ENCODE measurements at regions not wholly inside any gene's neighbourhood (a gene's known extent, or its start where the extent isn't known, plus 50 kb on each side); places are given as distances from the start of the nearest gene placed in this dataset.

DNA sequence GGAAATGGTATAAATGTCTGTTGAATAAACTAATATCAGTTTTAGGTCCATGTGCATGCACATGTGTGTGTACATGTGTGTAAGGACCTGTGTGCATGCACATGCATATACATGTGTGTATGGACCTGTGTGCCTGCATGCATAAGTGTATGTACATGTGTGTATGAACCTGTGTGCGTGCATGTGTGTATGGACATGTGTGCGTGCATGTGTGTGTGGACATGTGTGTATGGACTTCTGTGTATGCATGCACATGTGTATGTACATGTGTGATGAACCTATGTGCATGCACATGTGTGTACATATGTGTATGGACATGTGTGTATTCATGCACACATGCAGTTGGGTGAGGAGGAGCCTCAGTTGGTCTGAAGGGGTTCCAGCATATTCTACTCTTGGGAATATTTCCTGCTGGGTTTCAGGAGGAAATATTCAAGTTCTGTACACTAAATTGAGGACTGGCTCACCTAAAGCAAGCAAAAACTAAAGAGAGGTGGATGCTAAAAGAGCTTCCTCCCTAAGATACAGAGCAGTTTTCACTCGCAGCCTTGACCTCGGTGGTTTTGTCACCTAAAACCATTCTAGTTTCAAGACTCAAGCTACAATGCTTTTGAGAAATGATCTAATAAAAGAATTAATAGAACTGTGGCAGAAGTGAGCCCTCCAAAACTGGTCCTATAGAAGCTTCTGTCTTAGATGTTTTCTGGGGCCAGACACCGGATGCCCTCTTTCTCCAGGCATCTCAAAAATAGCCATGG is 742.8 kb downstream of the MAFB start:
- TF ChIP-seq, protein P1, sequence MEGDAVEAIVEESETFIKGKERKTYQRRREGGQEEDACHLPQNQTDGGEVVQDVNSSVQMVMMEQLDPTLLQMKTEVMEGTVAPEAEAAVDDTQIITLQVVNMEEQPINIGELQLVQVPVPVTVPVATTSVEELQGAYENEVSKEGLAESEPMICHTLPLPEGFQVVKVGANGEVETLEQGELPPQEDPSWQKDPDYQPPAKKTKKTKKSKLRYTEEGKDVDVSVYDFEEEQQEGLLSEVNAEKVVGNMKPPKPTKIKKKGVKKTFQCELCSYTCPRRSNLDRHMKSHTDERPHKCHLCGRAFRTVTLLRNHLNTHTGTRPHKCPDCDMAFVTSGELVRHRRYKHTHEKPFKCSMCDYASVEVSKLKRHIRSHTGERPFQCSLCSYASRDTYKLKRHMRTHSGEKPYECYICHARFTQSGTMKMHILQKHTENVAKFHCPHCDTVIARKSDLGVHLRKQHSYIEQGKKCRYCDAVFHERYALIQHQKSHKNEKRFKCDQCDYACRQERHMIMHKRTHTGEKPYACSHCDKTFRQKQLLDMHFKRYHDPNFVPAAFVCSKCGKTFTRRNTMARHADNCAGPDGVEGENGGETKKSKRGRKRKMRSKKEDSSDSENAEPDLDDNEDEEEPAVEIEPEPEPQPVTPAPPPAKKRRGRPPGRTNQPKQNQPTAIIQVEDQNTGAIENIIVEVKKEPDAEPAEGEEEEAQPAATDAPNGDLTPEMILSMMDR (IDR thresholded peaks at IDR 0.05; ENCODE audit: insufficient read depth, low read length, poor library complexity, severe bottlenecking), result no peak
- TF ChIP-seq EZH2phosphoT487 (conservative IDR thresholded peaks at IDR 0.05; ENCODE audit: low read length), result no peak

All from SU-DHL-6 (cell line).